ENCODE measurements at regions not wholly inside any gene's neighbourhood (a gene's known extent, or its start where the extent isn't known, plus 50 kb on each side); places are given as distances from the start of the nearest gene placed in this dataset.

- DNase-seq, result no peak
These were observed 231.1 kb downstream of the SOX4 start for GRCh38 chr6:21824431-21825177.

DNA sequence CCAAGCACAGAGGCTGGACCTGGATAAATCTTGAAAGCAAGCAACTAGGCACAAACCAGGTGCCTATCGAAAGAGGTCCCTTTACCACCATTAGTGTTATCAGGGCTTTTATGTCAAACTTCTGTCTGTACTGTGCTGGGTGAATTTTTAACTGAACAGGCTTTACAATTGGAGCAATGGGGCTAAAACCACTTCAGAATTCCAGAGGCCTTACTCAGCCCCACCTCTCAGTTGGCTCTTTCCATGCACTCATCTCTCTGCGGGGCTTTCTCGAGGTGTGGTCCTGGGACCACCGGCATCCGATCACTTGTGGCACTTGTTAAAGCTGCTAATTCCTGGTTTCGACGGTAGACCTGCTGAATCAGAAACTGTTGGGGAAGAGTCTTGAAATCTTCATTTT, 232.5 kb downstream of the SOX4 start:
- DNase-seq, result no peak

DNA sequence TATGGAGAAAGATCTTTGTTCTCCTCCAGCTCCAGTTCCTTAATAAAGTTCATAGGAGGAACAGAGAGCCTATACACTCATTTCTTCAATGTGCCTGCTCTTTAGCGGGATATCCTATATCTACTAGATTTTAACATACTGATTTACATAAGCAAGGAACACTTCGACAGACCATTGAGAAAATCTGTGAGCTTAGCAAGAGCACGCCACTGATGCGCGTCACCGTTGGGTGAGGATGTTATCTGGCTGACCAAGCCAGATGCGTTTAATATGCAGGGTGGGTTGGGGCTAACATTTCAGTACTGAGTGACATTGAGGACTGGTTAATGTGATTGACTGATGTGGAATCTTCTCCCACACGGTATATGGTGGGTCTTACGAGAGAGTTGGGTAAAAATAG, 233.4 kb downstream of the SOX4 start:
- no peak for DNase-seq

DNA sequence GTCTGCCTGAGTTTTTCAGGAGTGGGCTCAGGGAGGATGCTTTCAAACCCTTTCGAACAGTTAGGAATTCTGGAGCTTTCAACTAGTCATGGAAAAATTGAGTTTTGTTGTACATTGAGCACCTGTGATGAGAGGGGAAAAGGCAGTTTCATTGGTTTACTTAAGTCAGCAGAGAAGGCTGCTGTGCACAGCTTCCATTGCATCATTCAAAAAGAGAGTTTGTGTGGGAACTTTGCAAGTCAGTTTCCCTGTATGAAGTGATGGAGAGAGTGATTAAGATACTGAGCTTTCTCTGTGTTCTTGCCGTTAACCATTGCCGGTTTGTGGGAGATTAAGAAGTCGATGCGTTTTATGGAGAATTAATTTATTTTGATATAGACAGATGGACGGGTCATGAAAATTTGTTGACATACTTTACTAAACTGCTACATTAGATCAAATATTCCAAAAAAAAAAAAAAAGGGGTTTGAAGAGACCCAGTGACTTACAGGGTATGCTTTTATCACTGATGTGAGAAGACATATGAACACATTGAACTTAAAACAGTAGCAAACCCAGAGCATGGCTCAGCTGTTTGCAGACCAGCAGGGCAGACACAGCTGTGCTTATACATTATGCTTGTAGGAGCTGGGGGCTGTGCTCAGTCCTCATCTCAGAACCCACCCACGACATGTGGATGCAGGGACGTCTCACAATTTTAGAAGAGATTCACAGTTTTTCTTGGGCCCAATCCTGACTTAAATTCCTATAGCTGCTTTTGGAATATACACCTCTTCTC, 234.1 kb downstream of the SOX4 start:
- no peak for DNase-seq

DNA sequence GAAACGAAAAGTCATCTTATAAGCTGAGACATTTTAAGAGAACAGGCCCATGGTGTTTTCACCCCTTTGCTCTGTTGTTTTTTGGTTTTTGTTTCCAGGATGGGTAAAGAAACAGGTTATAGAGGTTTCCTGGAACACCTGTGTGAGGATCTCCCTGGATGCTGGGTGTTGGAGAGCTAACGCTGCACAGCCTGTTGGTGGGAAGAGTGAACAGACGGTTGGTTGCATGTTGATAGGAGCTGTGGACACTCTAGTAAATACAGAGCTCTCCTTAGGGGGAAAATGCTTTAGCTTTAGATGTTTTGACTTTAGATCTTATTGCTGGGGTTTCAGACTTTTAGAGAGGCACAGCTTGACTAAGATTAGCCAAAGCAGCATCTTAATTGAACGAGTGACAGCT, 235.2 kb downstream of the SOX4 start:
- DNase-seq, result no peak

DNA sequence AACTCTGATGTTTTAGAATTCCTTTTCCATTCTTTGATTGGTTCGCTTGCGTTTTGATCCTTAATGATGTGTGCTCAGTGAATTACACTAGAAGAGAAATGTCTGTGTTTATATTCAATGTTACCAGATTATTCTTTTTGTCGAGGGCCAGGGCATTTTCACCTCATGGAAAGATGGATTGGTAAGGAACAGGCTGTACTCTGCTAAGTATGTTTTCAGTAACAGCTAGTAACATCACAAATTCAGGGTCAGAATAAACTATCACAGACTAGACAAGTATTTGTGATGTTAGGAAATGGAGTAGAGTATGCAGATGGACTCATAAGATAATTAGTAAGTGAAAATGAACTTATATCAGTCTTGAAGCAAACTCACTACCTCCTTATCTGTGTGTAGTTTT, 235.6 kb downstream of the SOX4 start:
- DNase-seq, result no peak

- no peak for DNase-seq
These were observed 238.2 kb downstream of the SOX4 start for GRCh38 chr6:21831521-21832291.

- no peak for DNase-seq
These were observed 242.7 kb downstream of the SOX4 start for GRCh38 chr6:21836277-21836676.

- peak; percentile 25 for DNase-seq
These were observed 243.3 kb downstream of the SOX4 start for GRCh38 chr6:21836772-21837425.

GRCh38 chr6:21840428-21840827, 246.9 kb downstream of the SOX4 start:
- DNase-seq, result no peak

- DNase-seq, result no peak
These were observed 249.5 kb downstream of the SOX4 start for GRCh38 chr6:21842875-21843645.

DNA sequence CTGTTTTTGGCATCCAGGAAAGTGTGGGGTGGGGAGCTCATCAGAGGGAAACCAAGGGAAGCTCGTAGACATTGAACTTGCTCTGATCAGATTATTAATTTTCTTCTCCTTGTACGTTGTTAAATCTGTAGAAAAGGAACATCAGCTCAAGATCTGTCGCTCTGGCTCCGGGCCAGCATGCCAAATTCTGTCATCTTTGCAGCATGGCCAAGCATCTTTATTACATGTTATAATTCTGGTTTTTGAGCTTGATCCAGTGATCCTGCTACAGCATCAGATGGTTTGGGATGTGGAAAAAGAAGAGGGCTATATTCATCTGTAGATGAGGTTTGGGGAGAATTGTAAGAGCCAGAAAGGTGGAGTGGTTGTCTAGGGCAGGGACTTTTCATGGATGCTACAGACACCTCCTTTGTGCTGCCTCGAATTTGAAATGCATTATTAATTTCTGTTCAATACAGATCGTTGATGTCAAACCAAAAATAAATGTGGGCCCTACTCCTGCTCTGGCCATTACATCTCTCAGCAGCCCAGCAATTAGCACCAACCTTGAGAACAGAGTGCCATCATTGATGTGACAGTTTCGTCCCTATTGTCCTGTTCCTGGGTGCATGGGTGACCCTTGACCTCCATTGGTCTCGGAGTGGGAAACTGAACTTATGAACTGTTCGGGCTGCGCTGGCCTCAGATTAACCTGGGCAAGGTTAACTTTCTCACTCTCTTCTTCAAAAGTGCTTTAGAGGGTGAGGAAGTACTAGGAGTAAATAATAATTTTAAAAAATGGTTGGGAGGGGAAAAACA, 250.8 kb downstream of the SOX4 start:
- no peak for DNase-seq

DNA sequence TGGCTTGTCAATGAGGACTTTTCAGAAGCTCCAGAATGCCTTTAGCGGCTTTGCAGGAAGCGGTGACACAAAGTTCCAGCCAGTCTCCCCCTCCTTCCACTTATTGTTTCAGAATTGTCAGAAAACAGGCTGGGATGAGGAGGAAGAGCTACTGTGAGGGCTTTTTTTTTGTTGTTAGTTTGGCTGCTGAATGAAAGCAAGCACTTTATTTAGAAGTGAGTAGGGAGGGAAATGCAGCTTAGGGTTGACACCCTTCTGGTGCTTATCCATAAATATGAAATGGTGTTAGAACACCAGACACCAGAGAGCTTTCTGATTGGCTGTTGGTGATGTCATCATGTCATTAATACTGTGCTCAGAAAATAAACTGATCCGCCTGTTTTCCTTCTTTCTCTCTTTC, 251.5 kb downstream of the SOX4 start:
- no peak for DNase-seq

DNA sequence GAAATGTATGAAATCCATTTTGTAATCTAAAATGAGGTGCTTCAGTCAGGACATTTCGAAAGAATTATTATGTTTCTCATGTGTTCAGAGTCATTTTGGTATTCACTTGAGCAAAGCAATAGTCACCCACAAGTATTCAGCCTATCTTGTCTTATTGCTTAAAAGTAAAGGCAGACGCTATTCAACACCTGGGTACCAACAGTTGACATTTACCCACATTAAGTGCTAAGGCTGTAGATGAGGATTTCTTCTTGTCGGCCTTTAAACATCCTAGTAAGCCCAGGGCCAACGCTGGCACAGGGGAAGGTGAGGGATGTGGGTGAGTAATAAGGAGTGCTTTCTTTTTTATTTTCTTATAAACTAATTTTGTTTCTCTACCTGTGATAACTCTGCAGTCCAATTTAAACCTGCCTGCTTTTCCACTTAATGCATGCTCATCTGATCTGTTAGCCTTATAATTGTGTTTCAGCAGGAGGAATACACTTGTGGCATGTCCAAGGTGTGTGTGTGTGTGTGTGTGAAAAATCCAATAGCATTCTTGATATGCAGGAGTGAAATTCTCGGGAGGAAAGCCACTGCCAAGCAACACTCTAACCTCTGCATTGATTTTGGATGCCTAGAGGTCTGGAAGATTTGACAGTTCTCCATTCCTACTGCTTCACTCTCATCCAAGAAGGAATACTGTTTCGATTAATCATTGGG, 252.0 kb downstream of the SOX4 start:
- DNase-seq, result no peak

- peak; percentile 81 for DNase-seq
These were observed 253.2 kb downstream of the SOX4 start for GRCh38 chr6:21846541-21847451.

DNA sequence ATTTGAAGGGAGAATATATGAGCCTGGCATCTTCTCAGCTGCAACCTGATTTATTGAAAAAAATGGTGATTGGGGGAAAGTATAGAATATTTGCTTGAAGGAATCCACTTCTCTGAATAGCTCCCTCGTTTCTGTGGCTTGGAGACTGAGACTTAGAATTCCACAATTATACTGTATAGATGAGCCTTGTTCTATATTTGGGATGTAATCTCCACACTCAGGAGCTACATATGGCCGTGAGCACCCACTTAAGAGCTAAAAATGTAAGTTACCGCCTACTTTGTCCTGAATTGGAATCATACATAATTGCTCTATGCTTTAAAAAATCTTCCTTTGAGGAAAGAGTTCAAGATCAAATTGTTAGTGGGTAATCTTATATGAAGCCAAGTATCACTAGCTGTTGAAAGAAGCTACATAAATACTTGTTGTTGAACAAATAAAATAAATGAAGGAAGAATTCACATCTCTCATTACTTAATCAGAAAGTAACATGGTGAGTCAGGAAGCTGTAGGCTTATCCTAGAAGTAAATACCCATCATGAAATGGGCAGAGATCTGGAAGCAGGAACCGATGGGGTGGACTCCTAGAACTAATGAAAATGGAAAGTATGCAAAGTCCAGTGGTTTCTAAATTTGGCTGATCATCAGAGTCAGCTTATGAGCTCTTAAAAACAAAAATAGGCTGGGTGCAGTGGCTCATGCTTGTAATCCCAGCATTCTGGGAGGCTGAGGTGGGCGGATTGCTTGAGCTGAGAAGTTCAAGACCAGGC, 254.3 kb downstream of the SOX4 start:
- no peak for DNase-seq

DNA sequence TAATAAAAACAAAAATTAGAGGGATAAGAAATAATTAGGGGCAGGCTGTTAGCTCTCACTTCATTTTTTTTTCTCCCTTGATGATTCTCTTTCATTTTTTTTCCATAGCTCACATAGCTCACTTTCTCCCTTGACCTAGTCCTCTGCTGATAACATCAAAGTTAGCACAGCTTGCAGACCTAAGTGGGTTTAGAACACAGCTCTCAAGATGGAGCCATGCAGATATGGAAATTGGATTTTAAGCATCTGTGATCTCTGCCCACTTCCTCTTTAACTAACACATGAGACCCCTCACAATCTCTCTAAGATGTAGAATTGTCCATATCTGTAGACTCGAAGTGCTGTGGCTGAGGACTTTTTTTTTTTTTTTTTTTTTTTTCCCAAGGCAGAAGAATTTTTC, 257.1 kb downstream of the SOX4 start:
- no peak for DNase-seq

- DNase-seq, result no peak
These were observed 262.4 kb downstream of the SOX4 start for GRCh38 chr6:21855811-21856455.
